Panc1 (cell line): ENCODE measurements at regions not wholly inside any gene's neighbourhood (a gene's known extent, or its start where the extent isn't known, plus 50 kb on each side); places are given as distances from the start of the nearest gene placed in this dataset.

Experiments
- CTCF ChIP-seq: fragments of 450-650 bp; IDR thresholded peaks from 2 replicates; pipeline ENCODE4 v1.5.1; 2017; ENCODE audit warnings: mild to moderate bottlenecking
- POLR2AphosphoS5 ChIP-seq: IDR thresholded peaks from 2 replicates; pipeline ENCODE4 v1.6.1; 2012; ENCODE audit warnings: mild to moderate bottlenecking, low read depth, low read length, moderate library complexity
- REST ChIP-seq, 2 experiments: IDR thresholded peaks; 2 replicates each; pipeline ENCODE4 v1.6.1; 2011 to 2012; ENCODE audit warnings: low read depth in 2 of 2, control low read depth in 1 of 2, low read length in 1 of 2, mild to moderate bottlenecking in 1 of 2, moderate library complexity in 1 of 2; ENCODE audit not compliant: insufficient read depth in 1 of 2
- TCF7L2 ChIP-seq: IDR thresholded peaks from 2 replicates; pipeline ENCODE4 v1.6.1; 2011; ENCODE audit warnings: mild to moderate bottlenecking, low read depth, low read length, inconsistent platforms

GRCh38 chr1:108082738-108083562, 117.2 kb downstream of the SLC25A24 start:
- no peak for TF ChIP-seq CTCF
- TF ChIP-seq REST (IDR thresholded peaks at IDR 0.05; ENCODE audit: insufficient read depth in 1 of 2, low read depth in 2 of 2, low read length in 1 of 2) = no peak
- TF ChIP-seq TCF7L2 = no peak
- no peak for TF ChIP-seq POLR2AphosphoS5
